ENCODE measurements at regions not wholly inside any gene's neighbourhood (a gene's known extent, or its start where the extent isn't known, plus 50 kb on each side); places are given as distances from the start of the nearest gene placed in this dataset.
"Not testable (repeated sequence)": the region's sequence is repeated elsewhere in the genome, so short reads cannot be mapped to it uniquely, and the experiment has no call there.

- no peak for DNase-seq
These were observed 58.0 kb upstream of the EFCAB3 start for GRCh38 chr17:62322313-62322712.

GRCh38 chr17:62321451-62321850, 58.9 kb upstream of the EFCAB3 start:
- no peak for DNase-seq

- no peak for DNase-seq
These were observed 60.5 kb upstream of the EFCAB3 start for GRCh38 chr17:62319846-62320245.

- DNase-seq = no peak
These were observed 71.0 kb upstream of the EFCAB3 start for GRCh38 chr17:62309396-62309795.

- DNase-seq = no peak
These were observed 73.2 kb upstream of the EFCAB3 start for GRCh38 chr17:62307196-62307595.

- no peak for DNase-seq
These were observed 76.9 kb upstream of the EFCAB3 start for GRCh38 chr17:62303476-62303875.

- DNase-seq = no peak
These were observed 79.7 kb upstream of the EFCAB3 start for GRCh38 chr17:62300697-62301096.

GRCh38 chr17:62275290-62275689, 105.1 kb upstream of the EFCAB3 start:
- DNase-seq = not testable (repeated sequence)

- DNase-seq = not testable (repeated sequence)
These were observed 112.0 kb upstream of the EFCAB3 start for GRCh38 chr17:62268361-62268760.

- not testable (repeated sequence) for DNase-seq
These were observed 115.4 kb upstream of the EFCAB3 start for GRCh38 chr17:62264974-62265373.

- DNase-seq = not testable (repeated sequence)
These were observed 124.6 kb upstream of the EFCAB3 start for GRCh38 chr17:62255791-62256190.

GRCh38 chr17:62242076-62242475, 138.3 kb upstream of the EFCAB3 start:
- not testable (repeated sequence) for DNase-seq

- DNase-seq = not testable (repeated sequence)
These were observed 140.8 kb upstream of the EFCAB3 start for GRCh38 chr17:62239569-62239968.

GRCh38 chr17:62238551-62239338, 141.6 kb upstream of the EFCAB3 start:
- not testable (repeated sequence) for DNase-seq

- not testable (repeated sequence) for DNase-seq
These were observed 146.4 kb upstream of the EFCAB3 start for GRCh38 chr17:62233822-62234481.

- DNase-seq = not testable (repeated sequence)
These were observed 149.1 kb upstream of the EFCAB3 start for GRCh38 chr17:62231293-62231692.

GRCh38 chr17:62226610-62227240, 153.6 kb upstream of the EFCAB3 start:
- DNase-seq = not testable (repeated sequence)

GRCh38 chr17:62223585-62223984, 156.8 kb upstream of the EFCAB3 start:
- DNase-seq = not testable (repeated sequence)

GRCh38 chr17:62219221-62219899, 154.3 kb upstream of the MED13 start:
- DNase-seq = no peak

GRCh38 chr17:62216847-62217246, 151.8 kb upstream of the MED13 start:
- no peak for DNase-seq

GRCh38 chr17:62215891-62216290, 150.8 kb upstream of the MED13 start:
- DNase-seq = not testable (repeated sequence)

- no peak for DNase-seq
These were observed 141.5 kb upstream of the MED13 start for GRCh38 chr17:62206550-62206949.

GRCh38 chr17:62197156-62197555, 132.1 kb upstream of the MED13 start:
- DNase-seq = not testable (repeated sequence)

Data from NCI-H1930 (cell line).